Astrocyte (in vitro differentiated cells and primary cell): ENCODE measurements at regions not wholly inside any gene's neighbourhood (a gene's known extent, or its start where the extent isn't known, plus 50 kb on each side); places are given as distances from the start of the nearest gene placed in this dataset.

Source experiments
- DNase-seq: peaks from one replicate; pipeline ENCODE4 v3.0.0-alpha.2; 2010; ENCODE audit warnings: low read depth
- FAIRE-seq: peaks from 2 replicates; lab custom pipeline; 2011; peaks lifted over from hg19 to GRCh38; lab: Jason Lieb, UNC
- H2AFZ ChIP-seq: 2 replicates; pipeline ENCODE4 v1.6.0; 2012; ENCODE audit warnings: low read depth, low read length, inconsistent platforms
- H3K27ac ChIP-seq: 2 replicates; pipeline ENCODE4 v1.5.1; 2011; ENCODE audit warnings: low read depth, low read length, inconsistent platforms
- H3K27me3 ChIP-seq: 2 replicates; pipeline ENCODE4 v1.6.0; 2011; ENCODE audit warnings: low read length, inconsistent platforms; ENCODE audit not compliant: insufficient read depth
- H3K36me3 ChIP-seq: 2 replicates; pipeline ENCODE4 v1.5.1; 2011; ENCODE audit warnings: low read length, inconsistent platforms; ENCODE audit not compliant: insufficient read depth
- H3K4me1 ChIP-seq: 2 replicates; pipeline ENCODE4 v1.5.1; 2011; ENCODE audit warnings: low read length, inconsistent platforms; ENCODE audit not compliant: insufficient read depth
- H3K4me2 ChIP-seq: 2 replicates; pipeline ENCODE4 v1.6.0; 2012; ENCODE audit warnings: low read length, inconsistent platforms
- H3K4me3 ChIP-seq: 2 replicates; pipeline ENCODE4 v1.5.1; 2011; ENCODE audit warnings: low read depth, mild to moderate bottlenecking, low read length, inconsistent platforms; ENCODE audit not compliant: insufficient read depth
- H3K79me2 ChIP-seq: 2 replicates; pipeline ENCODE4 v1.6.0; 2012; ENCODE audit warnings: mild to moderate bottlenecking, low read length, inconsistent platforms; ENCODE audit not compliant: insufficient read depth
- H3K9ac ChIP-seq: 2 replicates; pipeline ENCODE4 v1.6.0; 2012; ENCODE audit warnings: mild to moderate bottlenecking, low read length, inconsistent platforms
- H3K9me3 ChIP-seq: 2 replicates; pipeline ENCODE4 v1.5.1; 2012; ENCODE audit warnings: low read depth, mild to moderate bottlenecking, low read length, inconsistent platforms; ENCODE audit not compliant: insufficient read depth
- H4K20me1 ChIP-seq: 2 replicates; pipeline ENCODE4 v1.6.0; 2012; ENCODE audit warnings: low read length, inconsistent platforms; ENCODE audit not compliant: insufficient read depth
- H3K27ac Mint-ChIP-seq: one replicate; pipeline ENCODE4 v1.8.0; 2021; ENCODE audit warnings: mild to moderate bottlenecking, mixed read lengths; ENCODE audit not compliant: unreplicated experiment
- H3K27me3 Mint-ChIP-seq: one replicate; pipeline ENCODE4 v1.8.0; 2021; ENCODE audit warnings: low read depth, mixed read lengths; ENCODE audit not compliant: unreplicated experiment
- H3K36me3 Mint-ChIP-seq: one replicate; pipeline ENCODE4 v1.8.0; 2021; ENCODE audit warnings: low read depth, mixed read lengths; ENCODE audit not compliant: unreplicated experiment
- H3K4me1 Mint-ChIP-seq: one replicate; pipeline ENCODE4 v1.8.0; 2021; ENCODE audit warnings: low read depth, mixed read lengths; ENCODE audit not compliant: unreplicated experiment
- H3K4me3 Mint-ChIP-seq: one replicate; pipeline ENCODE4 v1.8.0; 2021; ENCODE audit warnings: mild to moderate bottlenecking, moderate library complexity, mixed read lengths; ENCODE audit not compliant: unreplicated experiment
- H3K9me3 Mint-ChIP-seq: one replicate; pipeline ENCODE4 v1.8.0; 2021; ENCODE audit warnings: mild to moderate bottlenecking, mixed read lengths; ENCODE audit not compliant: unreplicated experiment
- EZH2 ChIP-seq: IDR thresholded peaks from 2 replicates; pipeline ENCODE4 v1.6.1; 2012; ENCODE audit warnings: mild to moderate bottlenecking, low read length, inconsistent platforms; ENCODE audit not compliant: insufficient read depth
- TF ChIP-seq, protein P1 (sequence below): IDR thresholded peaks from 2 replicates; pipeline ENCODE4 v1.5.1; 2011; ENCODE audit warnings: low read depth, mild to moderate bottlenecking, inconsistent platforms, low read length, moderate library complexity; ENCODE audit not compliant: insufficient read depth

DNA sequence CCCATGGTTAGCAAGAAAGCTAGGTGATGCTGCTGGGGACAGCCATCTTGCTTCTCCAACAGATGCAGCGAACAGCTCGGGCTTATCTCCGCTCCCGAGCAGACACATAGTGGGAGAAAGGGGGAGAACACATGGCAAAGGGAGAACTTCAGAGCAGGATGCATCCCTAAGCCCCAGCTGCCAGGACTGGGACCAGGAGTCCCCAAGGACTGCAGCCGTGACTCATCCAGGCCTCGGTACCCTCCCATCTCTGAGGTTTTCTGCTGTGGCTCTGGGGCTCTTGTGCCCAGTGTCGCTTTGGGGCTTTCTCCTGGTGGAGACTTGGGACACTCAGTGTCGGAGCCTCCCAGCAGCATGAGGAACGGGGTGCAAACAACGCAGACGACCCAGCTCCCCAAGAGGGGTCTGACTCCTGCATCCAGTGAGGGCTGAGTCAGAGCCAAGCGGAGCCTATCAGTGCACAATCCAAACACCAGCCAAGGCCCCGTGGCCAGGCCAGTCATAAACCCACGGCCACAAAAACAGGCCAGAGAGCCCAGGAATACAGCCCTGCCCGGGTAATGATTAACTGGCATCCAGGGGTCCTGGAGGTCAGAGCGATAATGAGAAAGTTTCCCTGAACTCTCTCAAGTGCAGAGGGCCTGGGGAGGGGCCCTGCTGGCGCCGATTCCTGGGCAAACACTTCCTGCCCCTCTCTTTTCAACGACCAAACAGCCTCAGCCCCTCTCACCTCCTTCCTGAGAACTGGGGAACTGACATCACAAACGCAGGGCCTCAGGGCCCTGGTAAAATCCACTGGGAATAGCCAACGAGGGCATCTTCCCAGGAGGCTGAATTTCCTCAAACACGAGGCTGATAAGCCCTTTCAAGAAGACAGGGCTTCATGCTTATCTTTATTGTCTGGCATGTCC is 202.9 kb downstream of the USP12 start:
- H2AFZ ChIP-seq = no peak overlapping the region
- H4K20me1 ChIP-seq = peaks cover 3% of the 10 kb centered on the region
- peaks cover 2% of the 10 kb centered on the region for H3K4me1 Mint-ChIP-seq
- H3K36me3 ChIP-seq = no peaks in the 10 kb centered on the region
- no peak for FAIRE-seq
- H3K4me1 ChIP-seq = no peaks in the 10 kb centered on the region
- H3K9me3 ChIP-seq = no peaks in the 10 kb centered on the region
- no peaks in the 10 kb centered on the region for H3K9me3 Mint-ChIP-seq
- H3K36me3 Mint-ChIP-seq = peaks cover 2% of the 10 kb centered on the region
- no peak for DNase-seq
- peaks cover 25% of the 10 kb centered on the region for H3K27me3 Mint-ChIP-seq
- H3K27ac Mint-ChIP-seq = no peak overlapping the region
- no peak overlapping the region for H3K27ac ChIP-seq
- H3K4me2 ChIP-seq = no peak overlapping the region
- H3K9ac ChIP-seq = no peak overlapping the region
- H3K79me2 ChIP-seq = no peaks in the 10 kb centered on the region
- peaks cover 4% of the 10 kb centered on the region for H3K27me3 ChIP-seq
- H3K4me3 ChIP-seq = no peak overlapping the region
- TF ChIP-seq EZH2 = no peak
- TF ChIP-seq, protein P1, sequence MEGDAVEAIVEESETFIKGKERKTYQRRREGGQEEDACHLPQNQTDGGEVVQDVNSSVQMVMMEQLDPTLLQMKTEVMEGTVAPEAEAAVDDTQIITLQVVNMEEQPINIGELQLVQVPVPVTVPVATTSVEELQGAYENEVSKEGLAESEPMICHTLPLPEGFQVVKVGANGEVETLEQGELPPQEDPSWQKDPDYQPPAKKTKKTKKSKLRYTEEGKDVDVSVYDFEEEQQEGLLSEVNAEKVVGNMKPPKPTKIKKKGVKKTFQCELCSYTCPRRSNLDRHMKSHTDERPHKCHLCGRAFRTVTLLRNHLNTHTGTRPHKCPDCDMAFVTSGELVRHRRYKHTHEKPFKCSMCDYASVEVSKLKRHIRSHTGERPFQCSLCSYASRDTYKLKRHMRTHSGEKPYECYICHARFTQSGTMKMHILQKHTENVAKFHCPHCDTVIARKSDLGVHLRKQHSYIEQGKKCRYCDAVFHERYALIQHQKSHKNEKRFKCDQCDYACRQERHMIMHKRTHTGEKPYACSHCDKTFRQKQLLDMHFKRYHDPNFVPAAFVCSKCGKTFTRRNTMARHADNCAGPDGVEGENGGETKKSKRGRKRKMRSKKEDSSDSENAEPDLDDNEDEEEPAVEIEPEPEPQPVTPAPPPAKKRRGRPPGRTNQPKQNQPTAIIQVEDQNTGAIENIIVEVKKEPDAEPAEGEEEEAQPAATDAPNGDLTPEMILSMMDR = no peak
- H3K4me3 Mint-ChIP-seq = no peak overlapping the region

DNA sequence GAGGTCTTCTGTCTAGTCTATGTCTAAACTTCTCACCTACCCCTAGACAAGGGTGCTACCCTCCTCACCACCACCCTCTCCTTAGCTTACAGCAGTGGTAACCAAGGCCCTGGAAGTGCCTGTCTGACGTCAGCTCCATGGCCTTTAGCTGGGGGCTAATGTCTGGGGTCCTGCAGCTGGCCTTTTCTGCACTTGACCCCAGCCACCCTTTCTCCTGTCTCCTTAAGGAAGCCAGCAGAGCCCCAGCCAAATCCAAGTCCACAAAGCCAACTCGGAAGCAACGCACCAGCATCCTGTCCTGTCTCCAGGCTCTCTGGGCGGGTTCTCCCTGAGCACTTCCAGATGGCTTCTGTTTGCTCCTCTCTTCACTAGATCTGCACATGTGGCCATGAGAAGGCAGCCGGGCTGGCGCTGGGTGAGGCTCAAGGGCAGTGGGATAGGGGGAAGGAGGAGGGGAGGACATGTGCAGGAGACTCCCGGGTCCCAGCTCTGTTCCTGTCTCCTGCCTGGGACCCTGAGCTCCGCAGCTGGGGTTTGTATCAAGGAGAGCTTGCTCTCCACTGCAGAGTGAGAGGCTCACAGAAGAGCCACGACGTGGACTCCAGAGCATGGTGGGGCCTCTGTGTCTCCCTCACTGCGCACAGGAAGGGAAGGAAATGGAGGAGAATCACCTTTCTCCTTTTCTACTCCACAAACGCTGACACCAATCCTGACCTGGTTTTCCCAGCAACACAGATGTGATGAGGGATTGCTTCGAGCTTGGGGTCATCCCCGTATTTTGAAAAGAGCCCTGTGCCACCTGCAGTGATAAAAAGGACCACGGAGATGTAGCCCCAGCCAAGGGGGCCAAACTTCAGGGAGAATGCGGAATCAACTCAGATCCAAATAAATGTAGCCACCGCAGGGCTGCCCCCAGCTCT is 204.2 kb downstream of the USP12 start:
- Mint-ChIP-seq H3K27me3 (peaks cover 29% of the 10 kb centered on the region), H3K27ac (no peak overlapping the region), H3K36me3 (peaks cover 2% of the 10 kb centered on the region), H3K9me3 (no peaks in the 10 kb centered on the region), H3K4me1 (peaks cover 2% of the 10 kb centered on the region), H3K4me3 (no peak overlapping the region)
- no peaks in the 10 kb centered on the region for H3K79me2 ChIP-seq
- H3K9me3 ChIP-seq = no peaks in the 10 kb centered on the region
- DNase-seq = no peak
- TF ChIP-seq, protein P1 = no peak
- TF ChIP-seq EZH2 = no peak
- H2AFZ ChIP-seq = no peak overlapping the region
- peaks cover 4% of the 10 kb centered on the region for H3K27me3 ChIP-seq
- no peaks in the 10 kb centered on the region for H4K20me1 ChIP-seq
- no peak for FAIRE-seq
- no peak overlapping the region for H3K4me2 ChIP-seq
- H3K4me3 ChIP-seq = no peak overlapping the region
- no peaks in the 10 kb centered on the region for H3K36me3 ChIP-seq
- H3K27ac ChIP-seq = no peak overlapping the region
- H3K9ac ChIP-seq = no peak overlapping the region
- H3K4me1 ChIP-seq = no peaks in the 10 kb centered on the region
